CD4-positive, CD25-positive, alpha-beta regulatory T cell (primary cell): ENCODE measurements at regions not wholly inside any gene's neighbourhood (a gene's known extent, or its start where the extent isn't known, plus 50 kb on each side); places are given as distances from the start of the nearest gene placed in this dataset.

ENCODE experiments used
- ATAC-seq, 2 donors: fragments of 150-1000 bp; cut with Tn5 transposase; one replicate each; pipeline ENCODE4 v1.10.0; 2021; ENCODE audit warnings: low read depth in 2 of 2, moderate number of reproducible peaks in 2 of 2, moderate library complexity in 1 of 2
- DNase-seq, 3 donors: peaks; one replicate each; pipeline versions ENCODE4 v3.0.0 to v3.0.0-alpha.2; 2012 to 2022; ENCODE audit warnings: mixed read lengths in 1 of 3
- H3K27ac ChIP-seq: one replicate; pipeline ENCODE4 v1.7.0; 2013; ENCODE audit warnings: mild to moderate bottlenecking, low read length; ENCODE audit not compliant: insufficient read depth, poor library complexity, severe bottlenecking
- H3K27me3 ChIP-seq: one replicate; pipeline ENCODE4 v1.7.0; 2013; ENCODE audit warnings: low read length; ENCODE audit not compliant: control insufficient read depth, insufficient read depth
- H3K36me3 ChIP-seq: one replicate; pipeline ENCODE4 v1.7.0; 2013; ENCODE audit warnings: mild to moderate bottlenecking, low read length, moderate library complexity; ENCODE audit not compliant: control insufficient read depth, insufficient read depth
- H3K4me1 ChIP-seq: 2 replicates; pipeline ENCODE4 v1.7.0; 2013; ENCODE audit warnings: mild to moderate bottlenecking, low read length; ENCODE audit not compliant: insufficient read depth, control insufficient read depth, poor library complexity, severe bottlenecking
- H3K4me3 ChIP-seq: one replicate; pipeline ENCODE4 v1.7.0; 2013; ENCODE audit warnings: low read depth, mild to moderate bottlenecking, low read length, moderate library complexity
- H3K9me3 ChIP-seq, 2 experiments: 1 replicate in 1 of 2; 2 replicates in 1 of 2; pipeline ENCODE4 v1.7.0; 2013; ENCODE audit warnings: low read length in 2 of 2, mild to moderate bottlenecking in 1 of 2, moderate library complexity in 1 of 2; ENCODE audit not compliant: control insufficient read depth in 2 of 2
- H3K27ac Mint-ChIP-seq, 3 donors: one replicate each; pipeline ENCODE4 v1.8.0; 2020 to 2022; ENCODE audit warnings: mild to moderate bottlenecking in 3 of 3, mixed read lengths in 3 of 3, moderate library complexity in 2 of 3
- H3K27me3 Mint-ChIP-seq: one replicate; pipeline ENCODE4 v1.8.0; 2022; ENCODE audit warnings: mild to moderate bottlenecking, mixed read lengths
- H3K36me3 Mint-ChIP-seq: one replicate; pipeline ENCODE4 v1.8.0; 2020; ENCODE audit warnings: mixed read lengths
- H3K4me1 Mint-ChIP-seq, 4 donors: one replicate each; pipeline ENCODE4 v1.8.0; 2020 to 2022; ENCODE audit warnings: mixed read lengths in 4 of 4, mild to moderate bottlenecking in 1 of 4
- H3K4me3 Mint-ChIP-seq, 4 donors: one replicate each; pipeline ENCODE4 v1.8.0; 2020 to 2022; ENCODE audit warnings: mild to moderate bottlenecking in 4 of 4, mixed read lengths in 4 of 4, moderate library complexity in 3 of 4
- H3K9me3 Mint-ChIP-seq, 7 donors: one replicate each; pipeline ENCODE4 v1.8.0; 2020 to 2022; ENCODE audit warnings: mixed read lengths in 7 of 7, mild to moderate bottlenecking in 3 of 7, moderate library complexity in 2 of 7

DNA sequence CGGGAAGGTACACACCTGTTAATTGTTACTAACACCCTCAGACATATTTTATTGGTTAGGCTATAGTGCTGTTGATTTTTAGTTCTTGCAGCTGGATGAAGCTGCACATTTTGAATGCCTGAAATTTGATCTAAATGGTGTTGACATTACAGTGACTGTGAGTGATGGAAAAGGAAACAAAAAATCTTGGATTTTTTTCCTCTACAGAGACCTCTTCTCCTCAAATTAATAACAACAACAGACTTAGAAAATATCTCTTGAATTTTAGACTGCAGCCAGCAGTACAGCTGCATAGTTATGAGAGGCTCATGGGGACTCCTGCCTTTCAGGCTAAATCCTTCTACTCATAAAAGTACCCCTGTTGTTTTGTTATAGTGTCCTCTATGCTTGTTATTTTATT lies 500.5 kb upstream of the SPRY2 start:
- no peak overlapping the region for H3K27ac Mint-ChIP-seq
- no peaks in the 10 kb centered on the region for H3K27me3 ChIP-seq
- ATAC-seq (no peak), DNase-seq (no peak)
- H3K9me3 ChIP-seq, result no peaks in the 10 kb centered on the region
- H3K4me3 ChIP-seq, result no peak overlapping the region
- no peaks in the 10 kb centered on the region for H3K36me3 Mint-ChIP-seq
- no peaks in the 10 kb centered on the region for H3K27me3 Mint-ChIP-seq
- H3K4me1 ChIP-seq, result no peaks in the 10 kb centered on the region
- no peak overlapping the region for H3K27ac ChIP-seq
- no peaks in the 10 kb centered on the region for H3K4me1 Mint-ChIP-seq
- peaks cover 0 to 14% (median 3%) of the 10 kb centered on the region in 7 donors for H3K9me3 Mint-ChIP-seq
- no peak overlapping the region for H3K4me3 Mint-ChIP-seq
- no peaks in the 10 kb centered on the region for H3K36me3 ChIP-seq

DNA sequence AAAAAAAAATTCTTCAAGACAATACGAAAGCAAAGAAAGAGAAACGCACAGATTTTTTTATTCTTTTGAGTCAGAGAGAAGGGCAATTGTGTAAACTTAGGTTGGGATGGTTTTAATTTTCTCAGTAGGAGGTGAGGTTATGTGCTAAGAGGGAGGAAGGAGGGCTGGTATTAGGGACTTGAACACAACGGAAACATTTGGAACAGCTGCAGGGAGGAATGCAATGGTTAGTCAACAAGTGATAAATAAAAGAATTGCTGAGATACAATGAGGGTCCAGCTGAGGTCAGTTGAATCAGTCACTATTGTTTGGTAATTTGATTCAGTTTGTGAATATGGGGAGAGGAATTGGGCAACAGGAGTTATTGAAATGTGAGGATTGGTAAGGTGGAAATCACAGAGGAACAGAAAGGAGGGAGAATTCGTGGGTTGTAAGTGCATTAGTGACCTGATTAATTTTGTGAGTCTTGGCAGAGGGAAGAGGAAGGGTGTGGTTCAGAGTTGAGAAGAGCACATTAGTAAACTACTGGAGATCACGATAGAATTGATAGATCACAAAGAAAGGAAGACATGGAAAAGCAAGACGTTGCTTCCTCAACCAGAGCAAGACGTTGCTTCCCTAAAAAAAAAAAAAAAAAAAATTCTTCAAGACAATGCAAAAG lies 499.5 kb upstream of the SPRY2 start:
- Mint-ChIP-seq H3K9me3 (peaks cover 0 to 19% (median 4%) of the 10 kb centered on the region in 7 donors), H3K27ac (no peak overlapping the region), H3K4me1 (no peaks in the 10 kb centered on the region), H3K36me3 (no peaks in the 10 kb centered on the region), H3K27me3 (no peaks in the 10 kb centered on the region), H3K4me3 (no peak overlapping the region)
- no peak overlapping the region for H3K27ac ChIP-seq
- no peaks in the 10 kb centered on the region for H3K36me3 ChIP-seq
- H3K27me3 ChIP-seq, result no peaks in the 10 kb centered on the region
- ATAC-seq (no peak), DNase-seq (no peak)
- H3K4me1 ChIP-seq, result no peaks in the 10 kb centered on the region
- no peak overlapping the region for H3K4me3 ChIP-seq
- H3K9me3 ChIP-seq, result no peaks in the 10 kb centered on the region

GRCh38 chr13:80835902-80836301 lies 495.0 kb upstream of the SPRY2 start:
- peaks cover 0 to 11% of the 10 kb centered on the region in 2 experiments for H3K9me3 ChIP-seq
- no peak overlapping the region for H3K27ac Mint-ChIP-seq
- no peaks in the 10 kb centered on the region for H3K4me1 Mint-ChIP-seq
- no peaks in the 10 kb centered on the region for H3K36me3 ChIP-seq
- H3K27me3 ChIP-seq, result no peaks in the 10 kb centered on the region
- H3K9me3 Mint-ChIP-seq, result peaks cover 0 to 28% (median 8%) of the 10 kb centered on the region in 7 donors
- no peak overlapping the region for H3K4me3 ChIP-seq
- H3K4me3 Mint-ChIP-seq, result no peak overlapping the region
- no peak for DNase-seq
- H3K27me3 Mint-ChIP-seq, result no peaks in the 10 kb centered on the region
- no peaks in the 10 kb centered on the region for H3K36me3 Mint-ChIP-seq
- no peak overlapping the region for H3K27ac ChIP-seq
- ATAC-seq, result no peak
- no peaks in the 10 kb centered on the region for H3K4me1 ChIP-seq

GRCh38 chr13:80830431-80830830 lies 489.5 kb upstream of the SPRY2 start:
- no peak overlapping the region for H3K27ac Mint-ChIP-seq
- no peaks in the 10 kb centered on the region for H3K27me3 ChIP-seq
- H3K9me3 ChIP-seq, result peaks cover 3 to 22% of the 10 kb centered on the region in 2 experiments
- peaks cover 2 to 39% (median 15%) of the 10 kb centered on the region in 7 donors for H3K9me3 Mint-ChIP-seq
- DNase-seq (no peak), ATAC-seq (no peak)
- H3K36me3 ChIP-seq, result no peaks in the 10 kb centered on the region
- H3K4me1 Mint-ChIP-seq, result no peaks in the 10 kb centered on the region
- no peak overlapping the region for H3K4me3 ChIP-seq
- no peaks in the 10 kb centered on the region for H3K4me1 ChIP-seq
- H3K4me3 Mint-ChIP-seq, result no peak overlapping the region
- no peak overlapping the region for H3K27ac ChIP-seq
- H3K36me3 Mint-ChIP-seq, result no peaks in the 10 kb centered on the region
- H3K27me3 Mint-ChIP-seq, result no peaks in the 10 kb centered on the region

DNA sequence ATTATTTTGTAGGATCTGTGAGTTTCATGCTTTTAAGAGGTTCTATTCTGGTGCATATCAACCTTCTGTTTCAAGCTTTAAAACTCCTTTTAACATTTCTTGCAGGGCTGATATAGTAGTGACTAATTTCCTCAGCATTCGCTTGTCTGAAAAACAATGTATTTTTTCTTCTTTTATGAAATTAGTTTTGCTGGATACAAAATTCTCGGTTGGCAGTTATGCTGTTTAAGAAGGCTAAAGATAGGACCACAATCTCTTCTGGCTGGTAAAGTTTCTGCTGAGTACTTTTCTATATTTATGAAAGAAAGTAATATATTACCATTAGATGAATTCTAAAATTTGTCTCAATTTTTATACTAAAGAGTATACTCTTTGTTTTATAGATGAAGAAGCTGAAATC lies 487.8 kb upstream of the SPRY2 start:
- Histone ChIP-seq H3K4me1 (no peaks in the 10 kb centered on the region), H3K27me3 (no peaks in the 10 kb centered on the region), H3K9me3 (peaks cover 3 to 17% of the 10 kb centered on the region in 2 experiments), H3K36me3 (no peaks in the 10 kb centered on the region), H3K4me3 (no peak overlapping the region), H3K27ac (no peak overlapping the region)
- no peaks in the 10 kb centered on the region for H3K4me1 Mint-ChIP-seq
- no peaks in the 10 kb centered on the region for H3K36me3 Mint-ChIP-seq
- no peaks in the 10 kb centered on the region for H3K27me3 Mint-ChIP-seq
- no peak overlapping the region for H3K27ac Mint-ChIP-seq
- ATAC-seq (no peak), DNase-seq (no peak)
- peaks cover 0 to 39% (median 14%) of the 10 kb centered on the region in 7 donors for H3K9me3 Mint-ChIP-seq
- H3K4me3 Mint-ChIP-seq, result no peak overlapping the region

- DNase-seq (no peak), ATAC-seq (no peak)
- Histone ChIP-seq H3K36me3 (no peaks in the 10 kb centered on the region), H3K27me3 (no peaks in the 10 kb centered on the region), H3K4me1 (no peaks in the 10 kb centered on the region), H3K27ac (no peak overlapping the region), H3K9me3 (peaks cover 3 to 5% of the 10 kb centered on the region in 2 experiments), H3K4me3 (no peak overlapping the region)
- Mint-ChIP-seq H3K27me3 (no peaks in the 10 kb centered on the region), H3K4me1 (no peaks in the 10 kb centered on the region), H3K27ac (no peak overlapping the region), H3K36me3 (no peaks in the 10 kb centered on the region), H3K9me3 (peaks cover 2 to 40% (median 9%) of the 10 kb centered on the region in 7 donors), H3K4me3 (no peak overlapping the region)
Measured at GRCh38 chr13:80825276-80825675, 484.4 kb upstream of the SPRY2 start.

DNA sequence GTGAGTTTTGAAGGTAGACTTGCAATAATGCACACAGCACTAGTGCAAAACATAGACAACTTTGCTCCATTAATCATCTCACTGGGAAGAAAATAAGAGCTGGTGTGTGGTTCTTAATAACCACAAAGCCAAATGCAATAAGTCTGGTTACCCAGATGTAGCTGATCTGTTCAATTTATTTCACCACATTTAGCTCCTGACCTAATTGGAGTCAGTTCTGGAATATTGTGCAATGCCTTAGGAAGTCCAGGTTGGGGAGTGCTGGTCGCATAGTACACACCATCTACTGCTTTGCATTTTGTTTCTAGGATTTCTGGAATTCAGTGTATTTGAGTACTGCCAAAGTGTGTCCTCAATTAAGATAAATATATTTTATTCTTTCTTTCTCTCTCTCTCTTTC lies 483.3 kb upstream of the SPRY2 start:
- ATAC-seq (no peak), DNase-seq (no peak)
- H3K4me3 Mint-ChIP-seq, result no peak overlapping the region
- H3K36me3 ChIP-seq, result no peaks in the 10 kb centered on the region
- H3K4me1 ChIP-seq, result no peaks in the 10 kb centered on the region
- H3K9me3 ChIP-seq, result peaks cover 0 to 3% of the 10 kb centered on the region in 2 experiments
- no peaks in the 10 kb centered on the region for H3K27me3 ChIP-seq
- H3K27me3 Mint-ChIP-seq, result no peaks in the 10 kb centered on the region
- H3K9me3 Mint-ChIP-seq, result peaks cover 2 to 40% (median 9%) of the 10 kb centered on the region in 7 donors
- H3K4me3 ChIP-seq, result no peak overlapping the region
- no peak overlapping the region for H3K27ac ChIP-seq
- no peaks in the 10 kb centered on the region for H3K4me1 Mint-ChIP-seq
- H3K36me3 Mint-ChIP-seq, result no peaks in the 10 kb centered on the region
- no peak overlapping the region for H3K27ac Mint-ChIP-seq

GRCh38 chr13:80823472-80823871 lies 482.5 kb upstream of the SPRY2 start:
- H3K9me3 ChIP-seq, result no peaks in the 10 kb centered on the region
- ATAC-seq (no peak), DNase-seq (no peak)
- H3K4me1 ChIP-seq, result no peaks in the 10 kb centered on the region
- Mint-ChIP-seq H3K4me3 (no peak overlapping the region), H3K27me3 (no peaks in the 10 kb centered on the region), H3K4me1 (no peaks in the 10 kb centered on the region), H3K36me3 (no peaks in the 10 kb centered on the region), H3K9me3 (peaks cover 2 to 37% (median 9%) of the 10 kb centered on the region in 7 donors), H3K27ac (no peak overlapping the region)
- H3K36me3 ChIP-seq, result no peaks in the 10 kb centered on the region
- no peak overlapping the region for H3K4me3 ChIP-seq
- H3K27ac ChIP-seq, result no peak overlapping the region
- no peaks in the 10 kb centered on the region for H3K27me3 ChIP-seq
